CD4-positive, alpha-beta T cell treated with Interleukin-4 for 1 hour (primary cell): ENCODE measurements at regions not wholly inside any gene's neighbourhood (a gene's known extent, or its start where the extent isn't known, plus 50 kb on each side); places are given as distances from the start of the nearest gene placed in this dataset.

Source experiments
- DNase-seq, 2 donors: peaks; one replicate each; pipeline ENCODE4 v3.0.0-alpha.2; 2020 to 2022

DNA sequence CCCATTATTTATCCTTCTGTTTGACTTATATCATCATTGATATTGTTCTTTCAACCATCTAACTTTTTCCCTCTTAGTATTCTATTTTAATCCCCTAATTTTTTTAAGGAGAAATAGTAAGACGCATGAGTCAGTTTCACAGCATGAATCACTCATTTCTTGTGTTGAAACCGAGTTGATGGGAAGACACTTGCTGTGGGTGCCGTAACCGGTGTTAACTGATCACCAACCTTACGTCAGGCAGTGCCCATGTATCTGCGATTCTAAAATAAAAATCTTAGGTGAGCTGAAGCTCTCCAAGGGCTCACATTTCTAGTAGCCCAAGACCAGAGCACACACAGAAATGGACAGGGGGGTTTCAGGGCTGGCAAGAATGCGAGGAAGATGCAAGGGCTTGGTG lies 348.1 kb downstream of the GALR1 start:
- no peak for DNase-seq

DNA sequence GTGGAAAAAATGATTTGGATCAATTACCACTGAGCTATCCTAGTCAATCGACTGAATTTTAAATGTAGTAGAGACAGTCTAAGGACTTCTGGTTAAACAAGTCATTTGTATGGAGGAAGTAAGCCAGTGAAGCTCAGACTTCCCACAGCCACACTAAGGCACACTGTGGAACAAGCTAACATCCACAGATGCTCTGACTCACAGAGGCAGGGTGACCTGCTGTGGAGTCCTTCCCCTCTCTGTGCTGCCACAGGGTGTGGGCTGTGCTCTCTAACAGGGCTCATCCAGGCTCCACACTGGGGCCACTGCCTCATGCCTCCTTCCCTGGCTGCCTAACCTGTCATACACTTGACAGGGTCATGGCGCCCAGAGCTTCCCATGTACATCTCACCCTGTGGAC lies 351.0 kb downstream of the GALR1 start:
- DNase-seq: no peak

DNA sequence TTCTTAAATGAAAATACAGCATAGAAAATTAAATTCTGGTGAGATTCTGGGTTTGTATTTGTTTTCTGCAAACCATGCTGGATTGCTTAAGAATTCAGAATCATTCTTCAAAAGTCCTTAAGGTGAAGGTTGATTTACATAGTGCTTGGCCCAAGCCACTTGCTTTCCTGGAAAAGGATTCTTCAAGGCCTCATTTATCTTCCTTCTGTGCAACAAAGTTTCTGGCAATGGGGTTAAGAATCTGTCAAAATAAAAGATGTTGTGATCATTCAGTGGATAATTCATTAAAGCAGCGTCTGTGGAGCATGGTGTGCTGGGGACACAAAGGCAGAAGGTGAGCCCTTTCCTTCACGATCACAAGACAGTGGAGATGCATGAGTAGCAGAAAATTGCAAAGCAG lies 351.9 kb downstream of the GALR1 start:
- DNase-seq: no peak

DNA sequence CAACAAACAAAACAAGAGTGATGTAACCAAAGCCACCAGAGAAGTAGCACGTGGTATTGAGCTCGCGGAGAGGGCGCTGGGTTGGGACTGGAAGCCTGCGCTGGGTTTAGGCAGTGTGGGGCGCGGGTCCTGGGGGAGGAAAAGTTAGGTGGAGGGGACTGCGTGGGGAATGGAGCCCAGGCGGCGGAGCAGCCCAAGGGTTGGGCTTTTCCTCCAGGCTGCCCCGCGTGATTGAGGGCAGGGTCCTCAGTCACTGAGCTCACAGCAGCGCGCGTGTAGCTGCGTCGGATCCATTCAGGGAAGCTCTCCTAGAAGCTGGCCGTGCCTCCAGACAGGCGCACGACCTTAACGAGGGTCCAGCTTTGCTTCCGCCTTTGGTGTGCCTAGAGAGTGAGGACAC lies 357.4 kb downstream of the GALR1 start:
- DNase-seq: no peak

DNA sequence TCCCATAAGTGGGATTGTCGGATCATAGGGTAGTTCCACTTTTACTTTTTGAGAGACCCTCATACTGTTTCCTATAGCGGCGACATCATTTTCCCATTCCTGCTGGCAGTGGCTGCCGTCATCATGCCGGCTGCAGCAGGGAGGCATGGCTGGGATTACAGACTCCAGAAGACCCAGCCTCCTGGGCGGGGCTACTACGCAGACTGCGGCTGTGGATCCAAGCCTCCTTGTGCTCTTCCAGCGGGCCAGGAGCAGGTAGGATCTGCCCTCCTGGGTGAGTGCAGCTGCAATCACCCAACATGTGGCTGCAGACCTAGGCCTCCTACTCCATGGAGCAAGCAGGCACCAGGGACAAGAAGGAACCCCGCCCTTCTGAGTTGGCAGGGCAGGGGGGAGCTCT lies 359.2 kb downstream of the GALR1 start:
- no peak for DNase-seq

DNA sequence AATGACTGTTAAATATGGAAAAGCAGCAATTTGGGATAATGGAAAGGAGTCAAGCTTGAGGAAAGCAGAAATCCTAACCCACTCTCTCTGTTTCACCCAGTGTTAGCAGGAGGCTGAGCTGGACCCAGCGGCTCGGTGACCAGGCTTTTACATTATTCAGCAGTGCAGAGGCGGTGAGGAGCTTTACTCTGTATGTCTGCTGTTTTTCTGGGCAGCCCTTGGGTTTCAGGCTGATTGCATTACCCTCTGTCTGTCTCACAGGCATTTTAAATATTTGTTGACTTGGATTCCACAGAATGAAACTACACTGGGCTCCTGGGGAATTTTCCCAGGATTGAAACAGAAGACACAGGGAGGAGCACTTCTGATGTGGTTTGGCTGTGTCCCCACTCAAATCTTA lies 368.0 kb downstream of the GALR1 start:
- no peak for DNase-seq

DNA sequence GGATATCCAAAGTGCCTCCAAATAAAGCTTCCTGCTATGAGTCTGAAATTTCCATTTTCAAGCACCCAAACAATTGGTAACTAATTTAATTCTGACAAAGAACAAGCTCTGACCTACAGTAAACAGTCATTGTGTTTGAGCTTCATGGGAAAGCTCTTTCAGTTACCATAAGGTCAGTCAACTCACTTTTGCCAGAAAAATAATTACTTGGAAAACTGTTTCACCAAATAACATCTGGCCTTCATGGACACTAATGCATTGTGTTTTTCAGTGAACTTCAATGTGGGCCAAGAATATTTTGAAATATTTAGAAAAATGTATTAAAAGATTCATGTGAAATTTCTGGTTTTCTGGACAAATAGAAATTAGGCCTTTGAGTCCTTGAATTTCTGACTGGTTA lies 369.9 kb downstream of the GALR1 start:
- no peak for DNase-seq

DNA sequence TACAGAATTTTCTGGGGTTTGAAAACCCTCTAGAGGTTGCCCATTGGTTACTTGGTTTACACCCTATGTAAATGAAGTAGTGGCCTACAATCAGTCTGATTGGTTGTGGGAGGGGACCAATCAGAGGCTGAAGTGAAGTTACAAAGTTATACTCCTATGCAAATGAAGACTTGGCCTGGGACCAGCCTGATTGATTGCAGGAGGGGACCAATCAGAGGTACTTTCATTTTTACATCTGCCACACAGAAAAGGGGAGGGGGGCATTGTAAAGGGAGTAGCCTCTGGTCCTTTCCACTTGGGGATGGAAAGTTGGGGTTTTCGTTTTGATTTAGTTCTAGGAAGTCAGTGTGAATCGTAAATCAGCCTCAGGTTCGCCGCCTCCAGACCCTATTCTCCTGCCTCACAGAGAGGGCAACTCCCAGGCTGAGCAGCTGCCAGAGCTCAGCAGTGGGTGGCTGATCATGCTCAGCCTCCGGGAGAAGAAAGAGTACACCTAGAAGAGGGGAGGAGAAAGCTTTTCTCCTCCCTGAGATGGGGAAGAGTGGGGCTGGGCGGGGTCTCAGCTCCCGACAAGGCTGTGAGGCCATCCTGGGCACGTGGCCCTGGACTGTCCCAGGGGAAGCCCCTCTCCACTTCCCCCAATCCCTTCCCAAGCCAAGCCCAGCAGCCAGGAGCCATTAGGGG lies 372.5 kb downstream of the GALR1 start:
- peak in 1 of 2 donors; percentile 62 for DNase-seq

DNA sequence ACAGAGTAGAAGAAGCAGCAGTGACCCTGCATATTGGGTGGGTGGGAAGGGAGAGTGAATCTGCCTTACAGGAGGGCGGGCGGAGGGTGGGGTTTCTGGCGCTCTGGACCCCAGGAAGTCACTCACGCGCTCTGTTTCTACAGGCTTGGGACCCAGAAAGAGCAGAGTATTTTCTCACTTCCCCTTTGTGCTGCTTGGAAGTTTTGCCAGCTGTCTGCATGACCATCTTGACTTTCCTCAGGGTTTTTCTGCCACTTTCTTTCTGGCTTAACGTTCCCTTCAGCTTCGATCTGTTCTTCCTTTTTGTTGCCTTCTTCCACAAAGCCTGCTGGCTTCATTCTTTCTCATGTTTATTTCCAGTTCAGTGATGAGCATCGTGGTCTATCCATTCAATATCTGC lies 383.1 kb downstream of the GALR1 start:
- no peak for DNase-seq

DNA sequence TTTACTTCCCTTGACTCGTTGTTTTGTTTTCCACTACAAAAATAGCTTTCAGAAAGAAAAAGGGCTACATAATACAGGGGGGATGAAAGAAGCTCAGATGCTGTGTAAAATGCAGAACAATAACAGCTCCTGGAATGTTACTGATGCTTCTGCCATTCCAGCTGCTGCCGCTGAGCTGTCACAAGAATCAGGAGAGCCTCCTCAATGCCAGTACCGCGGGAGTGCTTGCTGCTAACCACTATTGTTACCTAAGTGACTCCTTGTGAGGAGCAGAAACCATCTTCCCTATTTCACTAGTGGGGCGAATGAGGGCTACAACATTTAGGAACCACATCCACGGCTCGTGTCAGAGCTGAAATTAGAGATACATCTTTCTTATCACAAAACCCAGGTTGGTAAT lies 384.8 kb downstream of the GALR1 start:
- no peak for DNase-seq

DNA sequence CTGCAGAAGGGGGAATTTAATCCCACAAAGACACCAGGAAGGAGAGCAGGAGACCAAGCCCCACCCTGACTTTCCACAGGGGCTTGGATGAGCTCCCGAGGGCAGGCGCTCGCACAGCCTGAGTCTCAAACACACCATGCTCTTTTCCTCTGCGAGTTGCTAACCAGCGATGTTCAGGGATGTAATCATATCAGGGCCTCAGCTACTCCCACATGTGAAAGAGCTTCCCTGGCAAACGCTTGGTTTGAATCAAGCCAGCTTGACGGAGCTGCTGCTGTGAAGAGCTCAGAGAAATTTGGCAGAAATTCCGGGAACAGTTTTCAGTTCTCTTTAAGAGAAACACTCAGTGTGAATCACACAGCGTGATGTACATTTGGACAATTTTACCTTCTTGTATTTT lies 385.8 kb downstream of the GALR1 start:
- DNase-seq: no peak

DNA sequence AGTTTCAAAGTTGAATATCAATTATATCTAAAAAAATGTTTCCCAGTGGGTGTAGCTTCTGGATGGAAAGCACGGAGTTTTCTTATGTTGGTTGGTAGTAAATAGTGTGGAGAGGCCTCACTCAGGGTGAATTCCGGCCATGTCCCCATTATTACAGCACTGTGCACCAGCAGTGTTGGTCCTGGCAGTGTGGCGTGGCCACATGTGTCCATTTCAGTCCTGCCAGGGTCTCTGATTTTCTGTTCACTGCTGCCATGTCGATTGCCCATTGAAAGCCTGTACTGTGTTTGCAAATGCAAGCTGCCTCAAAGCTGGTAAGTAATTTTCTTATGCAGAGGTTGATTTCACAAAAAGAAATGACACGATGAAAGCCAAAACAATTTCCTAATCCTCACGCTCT lies 386.2 kb downstream of the GALR1 start:
- no peak for DNase-seq

DNA sequence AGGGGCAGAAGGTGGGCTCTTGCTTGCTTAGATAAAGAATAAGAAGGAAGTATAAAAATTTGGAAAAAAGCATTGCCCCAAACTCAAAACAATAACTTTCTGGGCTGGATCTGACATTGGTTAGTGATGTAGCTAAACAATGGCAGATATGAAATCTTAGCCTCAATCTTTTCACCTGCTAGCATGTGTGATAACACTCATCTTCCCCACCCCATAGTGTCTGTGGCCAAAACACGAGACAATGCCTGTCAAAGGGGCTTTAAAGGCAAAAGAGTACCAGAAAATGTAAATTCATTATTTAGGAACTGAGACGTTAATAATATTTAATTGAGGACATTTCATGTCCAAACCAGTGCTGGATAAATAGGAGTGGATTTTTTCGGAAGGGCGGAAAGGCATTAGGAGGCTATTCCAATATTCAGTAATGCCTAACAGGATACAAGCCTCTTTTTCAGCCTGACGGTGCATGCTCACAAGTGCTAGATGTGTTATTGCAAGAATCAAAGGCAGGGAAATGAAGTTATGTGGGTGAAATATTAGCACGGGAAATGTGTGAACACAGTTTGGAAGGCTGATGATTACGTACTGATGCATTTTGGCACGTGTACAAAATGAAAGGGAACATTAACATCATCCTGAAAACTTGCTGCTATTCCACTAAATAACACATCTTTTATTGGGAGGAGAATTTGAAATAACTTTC lies 395.7 kb downstream of the GALR1 start:
- DNase-seq: peak in 1 of 2 donors; percentile 9

DNA sequence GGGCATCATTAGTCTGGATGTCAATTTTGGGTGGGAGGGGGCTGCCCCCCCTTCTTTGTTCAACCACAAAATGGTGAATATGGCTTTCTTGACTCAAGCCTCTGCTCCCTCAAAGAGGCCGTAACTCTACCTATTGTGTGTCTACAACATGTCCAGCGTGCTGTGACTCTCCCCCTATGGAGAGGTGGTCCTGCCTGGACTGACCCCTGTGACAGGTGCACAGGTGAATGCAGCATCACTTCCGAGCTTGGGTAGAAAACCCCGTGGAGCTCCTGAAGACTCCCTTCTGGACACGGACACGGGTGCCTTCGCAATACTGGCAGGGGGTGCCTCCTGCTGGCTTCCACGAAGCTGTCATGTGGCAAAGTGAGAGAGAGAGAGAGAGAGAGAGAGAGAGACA lies 397.8 kb downstream of the GALR1 start:
- no peak for DNase-seq

DNA sequence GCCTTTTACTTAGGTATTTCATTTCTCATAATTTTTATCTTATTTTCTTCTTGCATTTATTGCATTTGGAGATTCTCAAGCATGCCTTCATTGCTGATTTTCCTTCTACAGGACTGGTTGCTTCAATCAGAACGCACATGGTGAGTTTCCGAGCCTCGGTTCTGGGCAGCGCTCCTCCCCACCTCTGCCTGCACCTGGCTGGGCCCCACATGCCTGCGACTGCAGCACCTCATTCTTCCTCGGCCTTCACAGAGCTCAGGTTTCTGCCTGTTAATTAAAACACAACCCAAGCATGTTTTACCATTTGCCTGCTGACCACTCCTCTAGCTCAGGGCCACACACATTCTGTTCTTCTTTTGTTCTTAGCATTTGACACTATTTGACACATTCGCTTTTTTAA lies 398.8 kb downstream of the GALR1 start:
- DNase-seq: no peak

DNA sequence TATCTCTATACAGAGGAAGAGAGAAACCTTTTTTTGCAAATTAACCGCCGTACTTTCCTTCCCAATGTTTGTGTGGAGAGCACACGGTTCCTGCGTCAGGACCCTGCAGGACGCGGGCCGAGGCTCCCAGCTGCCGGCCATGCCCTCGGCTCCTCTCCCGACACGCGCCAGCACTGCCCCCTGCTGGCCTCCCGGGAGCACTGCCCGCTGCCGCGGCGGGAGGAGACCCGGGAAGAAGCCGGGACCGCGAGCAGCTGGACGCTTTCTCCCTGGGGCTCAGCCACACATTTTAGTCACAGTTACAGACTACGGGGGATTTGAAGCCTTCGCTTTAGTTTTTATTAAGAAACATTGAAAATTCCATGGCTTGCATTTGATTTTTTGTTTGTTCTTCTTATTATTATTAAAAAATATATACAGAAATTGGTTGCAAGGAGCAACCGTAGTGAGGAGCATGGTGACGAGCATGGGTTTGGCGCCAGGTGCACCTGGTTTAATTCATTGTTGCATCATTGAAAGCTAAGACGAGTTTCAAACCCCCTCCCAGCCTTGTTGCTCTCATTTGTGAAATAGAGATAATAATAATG lies 401.2 kb downstream of the GALR1 start:
- DNase-seq: peak; percentile 45 to 47

DNA sequence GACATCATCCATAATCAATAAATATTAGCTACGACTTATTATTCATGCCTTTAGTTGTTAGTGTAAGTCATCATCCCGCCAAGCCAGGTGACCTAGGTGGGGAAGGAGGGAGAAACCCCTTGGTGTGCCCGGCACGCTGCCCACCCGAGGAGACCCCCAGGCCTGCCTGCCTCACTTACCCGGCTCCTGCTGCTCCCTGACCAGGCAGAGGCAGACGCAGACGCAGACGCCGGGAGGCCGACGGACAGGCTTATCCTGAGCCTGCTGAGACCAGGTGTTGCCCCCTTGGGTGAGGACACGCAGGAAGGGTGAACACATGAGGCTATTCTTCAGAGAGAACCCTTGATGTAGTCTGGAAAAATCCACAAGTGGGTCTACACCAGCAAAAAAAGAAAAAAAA lies 401.8 kb downstream of the GALR1 start:
- no peak for DNase-seq

DNA sequence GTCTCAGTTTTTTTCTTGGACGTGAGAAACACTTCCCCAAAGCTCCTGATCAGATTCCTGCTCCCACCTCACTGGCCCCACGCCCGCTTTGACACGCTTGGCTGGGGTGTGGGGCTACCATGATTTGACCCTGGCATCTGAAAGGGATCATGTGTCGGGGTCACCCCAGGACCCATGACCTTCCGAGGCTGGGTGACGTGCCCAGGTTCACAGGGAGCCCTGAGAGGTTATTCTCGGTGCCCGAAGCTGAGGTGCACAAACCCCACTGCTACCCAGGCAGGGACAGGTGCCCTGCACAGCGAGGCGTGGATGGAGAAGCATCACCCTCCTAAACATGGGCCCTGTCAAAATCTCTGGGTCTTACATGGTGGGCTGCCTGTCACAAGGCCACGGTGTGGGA lies 404.1 kb downstream of the GALR1 start:
- no peak for DNase-seq

DNA sequence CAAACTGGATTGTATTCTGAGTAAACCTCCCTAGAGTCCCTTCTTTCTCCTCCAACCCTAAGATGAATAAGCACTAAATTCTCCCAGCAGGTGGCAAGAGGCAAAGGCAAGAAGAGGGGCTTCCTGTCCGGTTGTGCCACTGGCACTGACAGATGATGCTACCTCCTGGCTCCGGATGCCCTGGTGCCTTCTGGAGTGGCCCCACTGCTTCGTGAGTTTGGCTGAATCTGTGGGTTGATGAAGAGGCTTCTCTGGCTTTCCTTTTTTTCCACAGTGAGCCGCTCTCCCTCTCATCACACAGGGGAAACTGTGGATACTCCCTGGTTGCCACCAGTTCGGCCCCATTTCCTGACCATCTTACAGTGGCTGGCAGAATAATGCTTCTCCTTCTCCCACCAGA lies 404.7 kb downstream of the GALR1 start:
- DNase-seq: no peak

DNA sequence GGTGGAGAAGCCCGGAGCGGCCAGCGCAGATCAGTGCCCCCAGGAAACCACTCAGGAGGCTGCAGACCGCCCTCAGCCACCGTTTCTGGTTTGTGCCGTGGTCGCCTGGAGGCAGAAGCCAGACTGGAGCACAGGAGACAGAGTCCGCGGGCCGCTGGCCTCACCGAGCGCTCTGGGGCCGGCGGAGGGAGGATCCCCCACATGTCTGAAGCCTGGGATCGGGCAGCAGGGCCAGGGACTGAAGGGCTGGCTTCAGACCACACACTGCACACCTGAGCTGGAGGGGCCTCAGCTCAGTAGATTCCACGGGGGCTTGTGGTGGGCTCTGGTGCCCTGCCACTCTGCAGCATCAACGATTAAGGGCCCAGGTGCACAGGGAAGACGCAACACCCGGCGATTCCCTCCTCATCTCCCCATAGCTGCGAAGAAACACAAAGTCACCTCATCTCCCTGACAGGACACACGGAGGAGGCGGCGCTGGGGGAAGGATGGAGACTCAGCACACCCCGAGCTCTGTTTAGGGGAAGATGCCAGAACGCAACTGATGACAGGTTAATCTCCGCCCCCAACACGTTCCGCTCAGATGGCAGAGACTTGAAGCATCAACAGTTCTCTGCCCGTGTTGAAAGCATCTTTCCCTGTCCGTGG lies 408.1 kb downstream of the GALR1 start:
- no peak for DNase-seq

DNA sequence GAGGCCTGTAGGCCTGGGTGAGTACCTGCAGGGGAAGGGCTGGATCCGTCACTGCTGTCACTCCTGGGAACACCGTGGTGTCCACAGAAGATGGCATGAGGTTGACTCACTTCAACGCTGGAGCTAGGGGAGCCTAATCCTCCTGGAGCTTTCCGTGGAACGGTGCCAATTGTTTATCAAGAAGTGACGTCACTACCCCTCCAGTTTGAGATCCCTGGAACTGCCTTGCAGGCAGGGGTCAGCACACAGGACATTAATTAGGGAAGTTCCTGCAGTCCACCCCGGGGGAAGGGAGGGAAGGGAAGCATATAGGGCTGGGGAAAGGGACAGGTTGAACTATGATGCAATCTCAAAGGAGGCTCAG lies 408.6 kb downstream of the GALR1 start:
- no peak for DNase-seq

DNA sequence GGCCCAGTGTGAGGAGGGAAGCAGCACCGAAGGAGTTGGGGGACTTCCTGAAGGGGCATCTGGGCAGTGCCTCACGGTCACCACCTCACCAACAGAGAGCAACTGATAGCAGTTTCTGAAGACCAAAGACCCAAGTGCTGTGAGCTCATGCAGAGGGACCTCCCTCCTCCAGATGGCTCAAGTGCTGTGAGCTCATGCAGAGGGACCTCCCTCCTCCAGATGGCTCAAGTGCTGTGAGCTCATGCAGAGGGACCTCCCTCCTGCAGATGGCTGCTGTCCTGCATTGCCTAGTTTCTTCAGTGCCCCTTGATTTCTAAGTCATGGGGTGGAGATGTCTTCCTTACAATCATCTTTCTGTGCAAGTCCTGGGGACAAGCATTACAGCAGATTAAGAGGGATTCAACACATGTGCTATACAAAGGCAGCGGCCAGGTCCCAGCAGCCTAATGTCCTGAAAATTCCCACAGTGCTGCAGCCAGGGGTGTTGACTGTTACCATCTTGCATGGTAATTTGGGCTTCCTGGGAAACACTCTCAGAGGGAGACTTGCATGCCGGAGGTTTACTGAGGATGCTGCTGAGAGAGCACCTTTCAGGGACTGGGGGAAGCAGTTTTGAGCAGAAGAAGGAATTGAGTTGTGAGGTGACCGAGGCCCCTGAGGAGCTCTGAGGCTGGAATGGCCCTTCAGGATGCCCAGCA lies 409.3 kb downstream of the GALR1 start:
- DNase-seq: no peak

DNA sequence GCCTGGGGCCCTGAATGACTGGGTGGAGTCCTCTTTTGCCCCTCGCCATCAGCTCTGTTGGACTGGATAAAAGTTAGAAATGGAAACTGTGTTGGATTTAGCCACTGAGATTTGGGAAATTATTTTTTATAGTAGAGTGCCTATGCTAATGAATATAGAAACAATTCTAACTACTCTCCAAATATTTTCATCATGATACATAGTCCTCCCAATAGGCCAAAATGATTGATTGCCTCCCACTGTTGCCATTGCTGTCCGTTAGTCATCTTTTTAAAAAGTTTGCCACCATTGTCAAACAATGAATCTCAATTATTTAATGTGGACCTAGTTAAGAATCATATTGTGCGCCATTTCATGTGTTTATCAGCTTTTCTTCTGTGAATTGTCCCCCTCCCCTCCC lies 417.0 kb downstream of the GALR1 start:
- DNase-seq: no peak

DNA sequence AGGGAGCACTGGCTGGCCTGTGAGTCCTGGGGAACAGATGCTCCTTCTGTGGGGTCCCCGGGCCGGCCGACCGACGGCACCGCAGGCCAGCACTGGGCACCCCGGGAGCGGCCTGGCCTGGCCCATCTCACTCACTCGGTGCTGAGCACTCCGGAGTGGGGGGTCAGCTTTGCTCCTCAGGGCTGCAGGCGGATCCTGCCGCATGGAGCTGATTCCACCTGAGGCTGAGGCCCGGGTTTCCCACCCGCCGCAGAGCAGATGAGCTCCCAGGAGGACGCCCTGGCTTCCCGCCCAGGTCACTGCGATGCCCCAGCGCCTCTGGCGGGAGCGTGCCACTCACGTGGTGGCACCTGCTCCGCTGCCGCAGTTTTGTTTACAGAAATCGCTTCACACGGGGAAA lies 418.6 kb downstream of the GALR1 start:
- DNase-seq: no peak
